GM21381 (cell line): ENCODE measurements at regions not wholly inside any gene's neighbourhood (a gene's known extent, or its start where the extent isn't known, plus 50 kb on each side); places are given as distances from the start of the nearest gene placed in this dataset.
A peak's percentile ranks its signal among the peaks of the same experiment; 100 is the strongest.

Experiments used
- ATAC-seq: cut with Tn5 transposase; IDR thresholded peaks from one replicate; pipeline ENCODE4 v1.9.1; 2021; ENCODE audit warnings: mild to moderate bottlenecking, moderate library complexity; ENCODE audit not compliant: unreplicated experiment

DNA sequence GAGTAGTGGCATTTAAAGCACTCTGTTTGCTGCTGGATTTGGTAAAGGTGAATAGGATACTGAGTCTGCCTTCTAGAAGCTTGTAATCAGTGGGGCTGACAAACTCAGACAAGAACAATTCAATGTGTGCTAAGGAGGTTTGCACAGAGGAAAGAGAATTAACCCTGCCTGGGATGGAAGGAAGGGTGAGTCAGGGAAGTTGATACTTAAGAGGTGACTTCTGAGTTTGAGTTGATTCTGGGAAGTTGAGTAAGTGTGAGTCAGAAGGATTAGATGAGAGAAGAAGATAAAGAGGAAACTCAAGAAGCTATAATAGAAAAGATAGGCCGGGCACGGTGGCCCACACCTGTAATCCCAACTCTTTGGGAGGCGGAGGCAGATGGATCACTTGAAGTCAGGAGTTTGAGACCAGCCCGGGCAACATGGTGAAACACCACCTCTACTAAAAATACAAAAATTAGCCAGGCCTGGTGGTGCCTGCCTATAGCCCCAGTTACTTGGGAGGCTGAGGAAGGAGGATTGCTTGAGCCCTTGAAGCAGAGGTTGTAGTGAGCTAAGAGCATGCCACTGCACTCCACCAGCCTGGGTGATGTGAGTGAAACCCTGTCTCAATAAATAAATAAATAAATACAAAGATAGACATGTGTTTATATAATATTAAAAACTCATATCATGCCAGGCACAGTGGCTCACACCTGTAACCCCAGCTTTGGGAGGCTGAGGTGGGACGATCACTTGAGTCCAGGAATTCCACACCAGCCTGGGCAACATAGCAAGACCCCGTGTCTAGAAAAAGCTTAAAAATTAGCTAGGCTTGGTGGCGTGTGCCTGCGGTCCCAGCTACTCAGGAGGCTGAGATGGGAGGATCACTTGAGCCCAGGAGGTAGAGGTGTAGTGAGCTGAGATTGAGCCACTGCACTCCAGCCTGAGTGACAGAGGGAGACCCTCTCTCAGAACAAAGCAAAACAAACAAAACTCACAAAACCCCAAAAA is 126.8 kb upstream of the CPM start:
- no peak for ATAC-seq

DNA sequence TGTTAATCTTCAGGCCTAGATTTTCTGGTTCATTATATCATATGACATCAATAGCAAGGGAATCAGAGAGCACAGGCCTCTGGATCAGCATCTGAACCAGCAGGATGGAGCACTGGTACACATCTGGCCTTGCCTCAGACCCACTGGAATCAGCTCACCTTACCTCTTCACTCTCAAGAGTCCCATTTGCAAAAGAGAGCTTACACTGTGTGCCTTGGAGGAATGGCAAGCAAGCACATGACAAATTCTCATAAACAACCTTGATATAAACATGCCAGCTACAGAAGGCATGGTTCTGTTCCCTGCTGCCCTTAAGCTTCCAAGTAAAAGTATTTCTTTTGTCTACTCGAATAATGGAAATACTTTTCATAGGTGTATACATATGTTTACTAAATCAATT is 128.6 kb upstream of the CPM start:
- no peak for ATAC-seq

- no peak for ATAC-seq
Measured at GRCh38 chr12:69062621-69063237, 129.8 kb upstream of the CPM start.

GRCh38 chr12:69064734-69065443 is 131.9 kb upstream of the CPM start:
- no peak for ATAC-seq

GRCh38 chr12:69065775-69066174 is 132.8 kb upstream of the CPM start:
- ATAC-seq = no peak

- no peak for ATAC-seq
Measured at GRCh38 chr12:69066492-69067373, 133.8 kb upstream of the CPM start.

DNA sequence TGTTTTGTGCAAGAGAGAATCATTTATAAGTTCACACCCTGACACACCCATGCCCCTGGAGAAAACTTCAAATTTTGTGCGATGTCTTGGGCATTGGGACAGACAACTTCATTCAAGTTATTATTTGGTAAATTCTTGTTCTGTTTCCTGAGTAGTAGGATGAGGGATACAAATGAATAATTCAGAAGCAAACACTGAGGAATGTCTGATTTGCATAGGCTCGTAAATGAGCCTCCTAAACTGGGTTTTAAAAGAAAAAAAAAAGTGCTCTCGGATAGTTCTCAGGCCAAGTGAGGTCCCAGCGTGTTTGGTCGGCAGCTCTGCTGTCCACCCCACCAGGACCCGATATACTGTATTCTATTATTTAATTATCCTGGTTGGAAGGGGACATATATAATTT is 134.7 kb upstream of the CPM start:
- ATAC-seq = no peak

DNA sequence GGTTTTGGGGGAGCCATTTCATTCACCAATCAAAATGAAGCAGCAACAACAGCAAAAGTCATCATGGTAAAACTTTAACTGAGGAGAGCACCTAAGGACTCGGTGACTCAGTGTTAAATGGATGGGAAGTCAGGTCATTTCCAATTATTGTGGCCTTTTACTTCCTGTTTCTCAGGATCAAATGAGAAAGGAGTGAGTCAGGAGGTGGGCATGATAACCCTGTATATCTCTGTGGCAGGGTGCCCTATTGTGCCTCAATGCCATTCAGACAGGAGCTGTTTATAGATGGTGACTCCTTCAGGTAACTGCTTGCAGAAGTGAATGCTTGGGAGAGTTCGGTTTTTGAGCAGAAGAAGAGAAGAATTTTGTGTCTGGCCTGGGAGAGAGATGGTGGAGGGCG is 135.5 kb upstream of the CPM start:
- ATAC-seq = no peak

GRCh38 chr12:69069479-69069878 is 136.5 kb upstream of the CPM start:
- no peak for ATAC-seq

DNA sequence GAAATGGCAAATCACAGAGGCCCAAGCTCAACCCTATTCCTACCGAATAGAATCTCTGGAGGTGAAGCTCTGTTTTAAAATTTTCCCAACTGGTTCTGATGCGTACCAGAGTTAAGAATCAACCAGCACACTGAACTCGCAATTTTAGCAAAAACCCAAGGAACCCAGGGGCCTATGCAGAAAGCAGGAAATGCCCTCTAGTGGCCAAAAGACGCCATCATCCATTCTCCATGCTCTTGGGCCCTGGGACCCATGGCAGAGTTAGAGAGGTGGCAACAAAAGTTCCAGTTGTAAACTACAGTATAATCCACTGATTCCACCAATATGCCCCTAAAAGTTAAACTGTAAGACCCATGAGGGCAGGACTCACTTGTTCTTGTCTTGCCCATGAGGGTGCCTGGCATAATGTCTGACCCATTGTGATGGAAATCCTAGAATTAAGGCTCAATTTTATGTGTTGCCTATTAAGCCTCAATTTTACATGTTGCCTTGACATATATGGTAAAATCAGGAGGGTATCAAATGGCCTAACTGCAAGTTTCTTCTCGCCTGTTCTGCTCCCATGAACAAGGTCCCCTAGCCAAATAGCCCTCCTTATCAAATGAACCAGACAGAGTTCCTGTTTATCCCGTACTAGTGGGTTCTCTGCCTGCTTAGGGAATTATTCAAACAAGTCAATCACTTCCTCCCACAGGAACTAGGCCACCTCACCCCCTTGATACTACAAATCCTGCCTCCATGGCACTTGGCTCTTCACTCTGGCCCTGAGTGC is 137.5 kb upstream of the CPM start:
- ATAC-seq = peak; percentile 61

- no peak for ATAC-seq
Measured at GRCh38 chr12:69071091-69071370, 138.1 kb upstream of the CPM start.

- ATAC-seq = no peak
Measured at GRCh38 chr12:69073035-69073434, 140.1 kb upstream of the CPM start.

- no peak for ATAC-seq
Measured at GRCh38 chr12:69074556-69075349, 141.8 kb upstream of the CPM start.

GRCh38 chr12:69083689-69084088 is 150.7 kb upstream of the CPM start:
- no peak for ATAC-seq

DNA sequence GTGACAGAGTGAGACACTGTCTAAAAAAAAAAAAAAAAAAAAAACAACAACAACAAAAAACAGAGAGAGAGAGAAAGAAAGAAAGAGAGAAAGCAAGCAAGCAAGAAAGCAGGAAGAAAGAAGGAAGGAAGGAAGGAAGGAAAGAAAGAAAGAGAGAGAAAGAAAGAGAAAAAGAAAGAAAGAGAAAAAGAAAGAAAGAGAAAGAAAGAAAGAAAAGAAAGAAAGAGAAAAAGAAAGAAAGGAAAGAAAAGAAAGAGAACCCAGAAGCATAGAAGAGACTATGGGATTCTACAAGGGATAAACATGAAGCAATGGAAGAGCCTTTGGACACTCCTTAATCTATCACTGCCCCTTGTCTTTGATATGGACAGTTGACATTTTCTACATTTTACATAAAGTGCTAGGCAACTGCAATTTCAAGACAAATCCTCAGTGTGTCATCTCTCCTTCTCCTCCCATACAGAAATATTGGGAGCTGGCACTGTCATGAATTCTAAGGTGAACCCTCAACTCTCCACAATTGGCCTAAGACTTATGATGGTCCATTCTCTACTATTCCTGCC is 151.9 kb upstream of the CPM start:
- no peak for ATAC-seq

DNA sequence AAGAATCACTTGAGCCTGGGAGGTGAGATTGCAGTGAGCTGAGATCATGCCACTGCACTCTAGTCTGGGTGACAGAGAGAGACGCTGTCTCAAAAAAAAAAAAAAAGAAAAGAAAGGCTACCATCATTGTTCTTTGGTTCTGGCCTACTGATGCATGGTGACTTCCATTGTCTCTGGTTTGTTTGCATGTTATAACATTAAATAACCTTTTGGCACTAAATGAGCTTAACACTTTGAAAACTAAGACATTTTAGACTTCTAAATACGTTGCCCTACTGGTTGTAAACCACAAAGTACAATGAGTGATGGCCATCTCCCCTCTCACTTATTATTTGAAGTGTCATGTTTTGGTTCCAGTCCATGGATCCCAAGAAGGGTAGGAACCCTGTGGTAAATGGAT is 152.9 kb upstream of the CPM start:
- ATAC-seq = no peak

- ATAC-seq = no peak
Measured at GRCh38 chr12:69087986-69088385, 151.4 kb upstream of the CPSF6 start.

DNA sequence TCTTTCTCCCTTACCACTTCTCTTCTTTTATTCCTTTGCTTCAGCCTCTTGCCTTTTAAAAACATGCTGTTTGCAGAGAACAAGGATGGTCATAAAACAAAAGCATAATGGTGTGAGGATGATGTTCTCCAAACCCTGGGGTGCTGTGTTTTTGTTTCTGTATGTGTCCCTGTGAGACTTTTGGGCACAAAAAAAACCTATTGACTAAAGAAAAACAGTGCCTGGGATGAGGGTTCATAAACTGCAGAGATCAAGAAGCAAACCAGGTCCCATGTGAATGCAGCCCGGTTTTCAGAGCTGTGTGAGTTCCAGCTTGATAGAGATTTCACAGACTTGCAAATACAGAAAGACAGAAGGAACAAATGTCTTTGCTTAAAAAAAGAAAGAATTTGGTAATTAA is 148.6 kb upstream of the CPSF6 start:
- no peak for ATAC-seq

DNA sequence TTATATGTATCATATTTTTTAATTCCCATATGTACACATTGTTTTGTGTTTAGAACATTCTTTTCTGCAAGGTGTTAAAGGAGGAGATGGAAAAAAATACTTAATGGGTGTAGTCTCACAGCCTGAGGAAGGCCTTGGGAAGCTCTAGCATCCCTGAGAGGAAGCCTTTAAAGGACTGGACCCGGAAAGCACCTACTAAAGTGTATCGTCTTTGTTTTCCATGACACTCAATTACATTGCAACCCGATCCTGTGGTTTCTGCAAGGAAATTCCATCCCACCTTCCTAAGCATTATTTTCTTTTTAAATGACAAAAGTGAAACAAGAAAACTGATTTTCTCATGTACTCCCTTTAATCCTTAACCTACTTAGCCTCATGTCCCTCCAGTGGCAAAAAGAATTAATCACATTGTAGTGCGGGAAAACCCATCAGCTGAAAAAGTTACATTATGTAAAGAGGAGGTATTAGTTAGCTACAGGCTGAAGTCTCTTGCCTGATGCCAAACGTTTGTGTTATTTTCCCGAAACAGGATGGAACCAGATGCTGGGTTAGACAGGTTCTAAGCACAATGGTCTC is 147.8 kb upstream of the CPSF6 start:
- ATAC-seq = no peak
